ENCODE measurements at regions not wholly inside any gene's neighbourhood (a gene's known extent, or its start where the extent isn't known, plus 50 kb on each side); places are given as distances from the start of the nearest gene placed in this dataset.

DNA sequence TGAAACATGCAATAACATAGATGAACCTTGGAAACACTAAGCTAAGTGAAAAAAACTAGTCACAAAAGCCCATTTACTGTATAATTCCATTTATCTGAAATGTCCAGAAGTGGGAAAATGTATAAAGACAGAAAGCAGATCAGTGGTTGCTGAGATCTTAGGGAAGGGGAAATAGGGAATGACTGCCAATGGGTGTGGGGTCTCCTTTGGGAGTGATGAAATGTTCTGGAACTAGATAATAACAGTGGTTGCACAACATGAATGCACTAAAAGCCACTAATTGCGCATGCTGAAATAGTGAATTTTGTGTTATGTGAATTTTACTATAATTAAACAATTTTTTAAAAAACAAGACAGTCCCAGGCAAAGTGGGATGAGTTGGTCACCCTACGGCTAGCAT is 472.8 kb downstream of the CCDC171 start:
- DNase-seq (ENCODE audit: low spot score), result no peak

DNA sequence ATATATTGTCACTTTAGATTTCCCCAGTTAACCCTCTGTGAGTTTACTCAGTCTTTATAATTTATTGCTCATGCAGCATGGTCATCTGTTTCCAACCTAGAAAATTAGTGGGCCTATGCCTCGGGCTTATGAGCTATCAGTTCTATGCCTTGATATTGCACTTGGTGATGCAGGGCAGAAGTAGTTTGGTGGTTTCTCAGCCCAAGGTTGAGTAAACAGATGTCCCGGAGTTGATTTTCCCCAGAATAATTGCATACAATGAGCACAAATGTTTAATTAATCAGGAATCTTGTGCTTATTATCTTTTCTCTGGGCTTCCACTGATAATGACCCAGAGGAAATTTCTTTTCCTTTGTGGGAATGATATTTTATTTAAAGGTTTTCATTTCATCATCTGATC is 474.0 kb downstream of the CCDC171 start:
- no peak for DNase-seq (ENCODE audit: low spot score)

DNA sequence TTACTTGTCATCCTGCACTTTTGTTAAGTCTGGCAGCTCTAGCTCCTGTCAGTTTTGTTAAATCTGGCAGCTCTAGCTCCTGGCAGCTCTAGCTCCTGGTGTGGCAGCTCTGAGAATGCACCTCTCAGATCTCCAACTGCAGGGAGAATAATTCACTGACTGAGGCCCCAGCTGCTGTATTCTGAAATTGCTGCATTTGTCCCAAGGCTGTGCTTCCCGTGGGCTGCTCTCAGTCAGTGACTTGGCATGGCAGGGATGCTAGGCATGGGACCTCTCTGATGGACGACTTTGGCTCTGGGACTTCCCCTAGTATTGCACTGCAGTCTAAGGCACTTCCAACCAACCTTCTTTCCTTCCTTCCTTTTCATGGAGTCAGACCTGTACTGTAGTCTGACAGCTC is 475.7 kb downstream of the CCDC171 start:
- DNase-seq (ENCODE audit: low spot score), result peak; percentile 65

DNA sequence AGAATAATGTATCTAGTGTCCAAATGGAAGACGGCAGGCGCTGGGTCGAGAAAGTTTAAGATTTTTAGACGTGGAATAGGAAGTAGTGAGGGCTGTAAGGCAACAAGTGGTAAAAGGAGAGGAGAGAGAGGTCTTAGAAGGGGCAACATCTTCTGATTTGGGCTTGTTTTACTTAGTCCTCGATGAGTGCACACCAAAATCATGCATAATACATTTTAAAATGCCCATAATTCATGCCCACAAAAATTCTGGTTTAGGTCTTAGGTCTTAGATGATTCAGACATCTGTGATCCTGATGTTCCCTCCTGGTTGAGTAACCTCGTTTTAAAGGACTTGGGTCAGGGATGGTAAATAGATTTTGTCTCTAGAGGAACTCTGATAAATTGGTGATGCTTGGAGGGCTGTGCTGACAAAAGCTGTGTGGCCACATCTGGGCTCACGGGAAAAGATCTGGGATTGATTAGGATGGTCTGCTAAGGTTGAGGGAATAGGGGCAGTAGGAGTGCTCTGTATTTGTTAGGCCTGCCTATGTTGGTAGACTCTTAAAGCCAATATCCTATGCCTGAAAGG is 476.3 kb downstream of the CCDC171 start:
- peak; percentile 63 for DNase-seq (ENCODE audit: low spot score)

DNA sequence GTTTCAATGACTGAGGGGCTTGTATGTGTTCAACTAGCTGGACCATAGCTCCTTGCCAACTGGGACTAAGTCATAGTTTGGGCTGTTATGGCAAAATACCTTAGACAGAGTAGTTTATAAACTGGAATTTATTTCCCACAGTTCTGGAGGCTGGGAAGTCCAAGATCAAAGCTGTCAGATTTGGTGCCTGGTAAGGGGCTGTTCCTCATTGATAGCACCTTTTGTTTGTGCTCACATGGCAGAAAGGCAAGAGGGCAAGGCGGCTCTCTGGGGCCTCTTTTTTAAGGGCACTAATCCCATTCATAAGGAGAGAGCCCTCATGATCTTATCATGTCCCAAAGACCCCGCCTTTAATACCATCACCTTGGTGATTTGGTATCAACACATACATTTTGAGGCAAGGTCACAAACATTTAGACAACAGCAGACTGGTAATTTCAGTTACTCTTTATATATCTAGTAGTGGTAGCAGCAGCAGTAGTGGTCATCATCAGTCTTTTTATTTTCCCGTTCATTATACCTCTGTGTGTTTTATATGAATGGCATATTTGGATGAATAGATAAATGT is 477.0 kb downstream of the CCDC171 start:
- DNase-seq (ENCODE audit: low spot score), result peak; percentile 50

DNA sequence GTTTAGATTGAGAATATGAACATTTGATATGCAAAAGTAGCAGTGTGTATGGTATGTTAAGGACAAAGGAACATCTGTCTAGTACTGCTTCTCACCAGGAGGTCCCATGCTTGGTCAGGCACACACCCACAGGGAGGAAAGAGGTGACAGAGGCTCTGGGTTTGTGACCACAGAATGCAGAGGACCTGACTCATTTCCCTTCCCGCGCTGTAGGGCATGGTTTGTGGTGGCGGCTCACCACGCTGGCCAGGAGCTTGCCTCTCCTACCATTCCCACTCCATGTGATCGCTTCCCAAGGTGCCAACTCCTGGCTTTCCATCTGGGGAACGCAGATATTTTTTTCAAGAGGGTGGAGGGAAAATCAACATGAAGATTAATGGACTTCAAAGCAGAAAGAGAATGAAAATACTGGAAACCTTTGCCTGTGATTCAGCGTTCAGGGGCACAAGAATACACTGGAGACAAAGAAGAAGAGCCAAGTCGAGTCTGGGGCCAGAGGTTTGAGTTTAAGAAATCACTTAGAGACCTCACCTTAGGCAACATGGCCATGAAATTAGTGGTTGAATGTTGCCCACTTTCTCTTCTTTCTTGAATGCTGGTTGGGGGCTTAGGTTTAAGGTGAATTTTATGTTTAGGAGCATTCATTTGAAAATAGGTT is 477.8 kb downstream of the CCDC171 start:
- peak; percentile 99 for DNase-seq (ENCODE audit: low spot score)

DNA sequence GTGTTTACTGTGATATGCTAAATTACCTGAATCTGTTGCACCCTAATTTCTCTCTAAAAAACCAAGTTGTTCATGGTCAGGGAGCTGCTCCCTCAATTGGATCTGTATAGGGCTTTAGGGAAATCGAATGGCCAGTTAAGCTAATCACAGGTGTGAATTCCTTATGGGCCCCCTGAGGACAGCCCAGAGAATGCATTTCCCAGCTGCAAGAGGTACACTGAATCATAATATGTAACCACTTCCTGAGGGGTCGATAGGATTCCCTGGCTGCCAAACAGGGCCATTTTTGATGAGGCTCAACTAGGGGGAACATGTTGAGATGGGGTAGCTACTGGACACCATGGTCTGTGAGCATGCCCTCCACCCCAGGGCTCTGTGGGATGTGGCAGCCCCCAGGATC is 478.6 kb downstream of the CCDC171 start:
- peak; percentile 80 for DNase-seq (ENCODE audit: low spot score)

DNA sequence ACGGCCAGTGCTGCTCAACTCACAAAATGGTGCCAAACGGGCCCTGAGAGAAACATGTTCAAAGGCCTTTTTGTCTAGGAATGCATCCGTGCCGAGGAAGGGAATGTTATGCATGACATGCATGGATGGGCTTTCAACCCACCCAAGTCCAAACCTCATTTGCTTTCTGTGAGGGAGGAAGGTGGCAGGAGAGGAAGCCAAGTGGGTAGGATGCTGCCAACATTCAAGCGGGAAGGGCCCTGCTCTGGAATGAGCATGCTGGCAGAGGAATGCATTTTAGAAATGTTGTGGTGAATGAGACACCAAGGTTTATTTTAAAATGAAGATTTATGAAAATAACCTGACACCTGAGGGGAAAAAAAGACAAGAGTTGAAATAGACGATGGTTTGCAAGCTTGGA is 479.1 kb downstream of the CCDC171 start:
- no peak for DNase-seq (ENCODE audit: low spot score)

DNA sequence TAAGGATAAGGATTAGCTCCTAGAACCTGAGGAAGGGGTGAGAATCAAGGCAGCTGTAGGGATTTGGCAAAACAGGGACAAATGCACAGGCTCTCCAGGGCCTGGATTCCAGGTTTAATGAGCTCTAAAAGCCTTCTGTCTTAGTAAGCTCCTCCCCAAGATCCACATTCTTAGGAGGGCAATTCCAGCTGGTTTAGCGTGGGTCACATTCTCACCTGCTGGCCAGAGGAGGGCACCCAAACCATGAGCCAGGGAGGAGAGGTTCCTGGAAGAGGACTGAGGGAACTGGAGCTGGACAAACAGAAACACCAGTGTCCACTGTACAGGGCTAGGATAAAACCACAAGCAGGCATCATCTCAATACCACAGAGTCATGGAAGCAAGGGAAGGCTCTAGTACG is 480.0 kb downstream of the CCDC171 start:
- peak; percentile 79 for DNase-seq (ENCODE audit: low spot score)

DNA sequence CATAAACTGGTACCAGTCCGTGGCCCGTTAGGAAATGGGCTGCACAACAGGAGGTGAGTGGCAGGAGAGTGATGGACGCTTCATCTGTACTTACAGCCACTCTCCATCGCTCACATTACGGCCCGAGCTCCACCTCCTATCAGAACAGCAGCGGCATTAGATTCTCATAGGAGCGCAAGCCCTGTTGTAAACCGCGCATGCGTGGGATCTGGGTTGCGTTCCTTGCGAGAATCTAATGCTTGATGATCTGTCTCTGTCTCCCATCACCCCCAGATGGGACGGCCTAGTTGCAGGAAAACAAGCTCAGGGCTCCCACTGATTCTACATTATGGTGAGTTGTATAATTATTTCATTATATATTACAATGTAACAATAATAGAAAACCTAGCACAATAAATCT is 480.4 kb downstream of the CCDC171 start:
- no peak for DNase-seq (ENCODE audit: low spot score)

DNA sequence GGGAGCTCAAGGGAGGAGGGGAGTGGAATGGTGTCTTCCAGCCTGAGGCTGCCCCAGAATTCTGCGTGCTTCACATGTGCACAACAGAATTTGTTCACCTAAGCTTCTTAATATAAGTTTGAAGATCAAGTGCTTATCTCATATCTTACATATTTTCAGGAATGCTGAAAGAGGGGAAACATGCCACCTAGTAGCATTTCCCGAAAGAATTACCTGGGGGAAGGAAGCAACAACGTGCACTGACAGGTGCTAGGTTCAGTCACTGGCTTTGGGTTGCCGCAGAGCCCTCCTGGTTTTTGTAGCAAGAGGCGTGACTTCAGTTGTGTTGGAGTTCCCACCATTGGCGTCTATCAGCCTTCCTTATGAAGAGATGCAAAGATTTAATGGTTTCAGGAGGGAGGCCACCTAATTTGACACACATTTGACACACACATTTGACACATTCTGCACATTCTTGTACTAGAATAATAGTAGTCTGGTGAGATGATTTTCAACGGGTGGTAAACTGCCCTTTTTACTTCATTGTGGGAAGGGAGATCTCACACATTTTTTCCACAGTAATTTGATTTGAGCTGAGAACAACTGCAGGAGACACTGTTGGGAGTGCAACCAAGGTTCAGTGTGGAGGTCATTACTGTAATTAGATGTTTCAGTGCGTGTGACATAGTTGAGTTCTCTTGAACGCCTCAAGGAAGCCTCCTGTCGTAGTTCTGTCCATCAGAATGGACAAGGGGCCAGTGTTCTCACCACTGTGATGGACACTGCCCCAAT is 481.3 kb downstream of the CCDC171 start:
- no peak for DNase-seq (ENCODE audit: low spot score)

DNA sequence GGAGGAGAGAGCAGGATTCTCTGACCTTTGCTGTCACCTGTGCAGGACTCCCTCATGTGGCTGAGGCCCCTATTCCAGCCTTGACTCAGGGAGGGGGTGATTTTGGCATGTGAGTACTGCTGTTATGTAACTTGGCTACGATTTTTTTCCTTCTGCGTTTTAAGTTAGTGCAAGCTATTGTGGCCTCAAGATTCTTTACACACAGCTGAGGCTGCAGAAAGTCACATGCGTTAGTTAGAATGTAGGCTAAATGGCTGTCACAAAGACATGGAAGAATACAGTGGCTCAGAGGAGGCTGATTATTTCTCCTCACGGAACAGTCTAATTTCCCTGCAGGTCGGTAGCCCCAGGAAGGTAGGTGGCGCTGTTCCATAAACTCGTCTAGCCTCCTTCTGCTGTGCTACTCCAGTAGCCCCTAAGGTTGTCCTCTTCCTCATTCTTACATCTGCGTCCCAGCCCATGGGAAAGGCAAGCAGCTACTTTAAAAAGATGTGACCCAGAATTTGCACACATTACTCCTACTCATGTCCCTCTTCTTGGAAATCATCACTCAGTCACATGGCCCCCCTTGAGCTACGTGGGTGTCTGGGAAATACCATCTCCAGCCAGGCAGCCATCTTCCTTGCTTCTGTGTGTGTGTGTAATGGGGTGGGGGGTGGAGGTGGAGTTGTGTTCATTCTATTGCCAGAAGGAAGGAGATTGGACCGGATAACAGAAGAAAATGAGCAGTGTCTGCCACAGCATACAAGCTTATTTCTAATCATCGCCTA is 486.6 kb downstream of the CCDC171 start:
- peak; percentile 43 for DNase-seq (ENCODE audit: low spot score)

DNA sequence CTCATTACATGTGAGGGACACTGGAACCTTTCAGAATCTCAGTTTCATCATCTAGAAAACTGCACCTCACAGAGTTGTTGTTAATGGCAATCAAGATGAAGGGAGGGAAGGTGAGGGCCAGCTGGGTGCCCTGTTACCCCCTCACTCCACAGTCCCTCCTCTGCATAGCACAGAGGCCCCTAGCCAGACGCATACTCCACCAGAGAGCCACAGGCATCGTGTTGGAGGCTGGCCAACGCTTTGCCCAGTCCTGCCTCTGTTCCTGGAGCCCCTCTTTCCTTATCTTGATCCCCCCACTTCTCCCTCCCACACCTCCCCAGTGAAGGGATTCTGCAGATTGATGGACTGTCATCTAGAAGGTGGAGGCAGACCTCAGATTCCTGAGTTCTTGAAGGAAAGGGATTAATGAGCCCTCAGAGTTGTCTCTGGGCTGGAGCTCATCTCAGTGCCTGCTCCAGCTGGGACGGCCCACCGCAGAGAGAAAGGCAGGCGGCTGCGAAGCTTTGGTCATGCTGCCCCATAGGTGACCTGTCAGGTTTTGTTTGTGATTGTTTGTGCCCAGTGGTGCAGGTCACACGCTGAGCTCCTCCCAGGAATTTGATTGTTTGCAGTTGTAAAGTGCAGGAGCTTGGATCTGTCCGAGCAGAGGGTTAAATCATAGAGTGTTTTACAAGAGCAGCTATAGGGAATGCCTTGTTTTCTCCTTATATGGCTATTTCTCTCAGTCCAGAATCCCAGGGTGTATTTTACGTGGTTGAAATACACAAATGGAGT is 487.3 kb downstream of the CCDC171 start:
- no peak for DNase-seq (ENCODE audit: low spot score)

DNA sequence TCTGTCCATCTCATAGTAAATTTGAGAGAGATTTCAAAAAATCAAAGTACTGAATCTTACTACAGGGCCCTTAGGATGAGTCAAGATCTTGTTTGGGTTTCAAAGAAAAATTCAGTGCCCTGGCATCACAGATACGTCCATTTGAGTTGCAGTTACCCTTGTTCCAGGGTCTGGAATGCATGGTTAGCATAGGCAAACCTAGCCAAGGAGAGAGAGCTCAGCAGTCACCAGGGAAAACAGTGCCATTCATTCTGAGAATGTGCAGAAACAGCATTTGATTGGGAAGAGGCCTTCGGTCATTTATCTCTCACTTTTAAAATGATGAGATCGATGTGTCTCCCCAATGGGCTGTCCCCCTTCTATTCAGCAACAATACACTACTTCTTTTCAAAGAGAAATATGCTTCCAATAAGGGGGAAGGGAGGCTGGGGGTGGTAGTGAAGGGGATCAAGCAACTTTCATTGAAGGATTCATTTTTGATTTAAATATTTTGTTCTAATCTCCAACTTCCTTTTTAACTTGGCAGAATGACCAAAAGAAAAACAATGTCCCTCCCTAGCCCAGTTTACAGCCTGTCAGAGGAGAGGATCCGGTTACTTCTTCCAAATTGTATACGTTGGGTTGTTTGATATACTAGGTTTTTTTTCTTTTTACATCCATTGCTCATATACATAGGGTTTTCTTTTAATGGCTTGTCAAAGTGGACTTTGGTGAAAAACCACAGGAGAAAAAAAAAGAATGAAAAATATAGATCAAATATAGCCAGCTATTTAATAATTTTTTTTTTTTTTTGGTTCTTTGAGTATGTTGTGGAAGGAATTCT is 491.1 kb downstream of the CCDC171 start:
- DNase-seq (ENCODE audit: low spot score), result no peak

DNA sequence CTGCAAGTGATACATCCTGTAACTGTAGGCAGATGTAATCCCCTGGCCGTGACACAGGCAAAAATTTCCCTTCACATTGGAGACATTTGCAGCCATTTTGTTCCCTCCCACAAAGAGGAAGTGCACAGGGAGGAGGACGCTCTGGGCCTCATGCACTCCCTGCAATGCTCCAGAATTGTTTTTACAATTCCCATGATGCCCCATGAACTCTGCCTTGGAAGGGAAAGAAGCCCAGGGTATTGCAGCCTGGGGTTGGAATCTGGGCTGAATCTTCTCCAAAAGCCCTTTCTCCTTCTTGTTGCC is 491.7 kb downstream of the CCDC171 start:
- no peak for DNase-seq (ENCODE audit: low spot score)

DNA sequence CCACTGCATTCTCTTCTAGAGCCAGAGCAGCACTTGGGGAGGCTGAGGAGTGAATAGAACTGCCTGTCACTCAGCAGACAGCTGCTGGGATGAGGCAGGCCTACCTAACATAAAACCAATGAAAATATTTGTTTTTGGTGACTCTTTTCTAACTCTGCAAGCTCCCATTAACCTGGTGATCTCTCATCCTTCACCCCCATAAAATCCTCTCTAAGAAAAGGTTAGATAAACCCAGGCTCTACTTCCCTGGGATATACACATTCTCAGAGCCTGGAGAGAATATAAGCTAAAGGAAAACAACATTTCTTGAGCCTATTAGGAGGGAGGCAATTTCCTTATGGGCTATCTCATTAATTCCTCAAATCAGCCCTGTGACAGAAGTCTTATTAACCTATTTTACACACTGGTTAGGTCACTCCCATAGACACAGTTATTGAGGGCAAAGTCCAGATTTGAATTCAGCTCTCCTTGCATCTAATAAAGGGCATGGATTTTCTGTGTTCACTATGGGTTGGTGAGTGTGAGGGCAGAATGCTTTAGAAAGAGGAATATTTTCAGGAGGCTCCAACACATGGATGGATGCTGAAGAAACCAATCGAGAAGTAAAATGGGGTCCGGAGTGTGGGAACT is 492.9 kb downstream of the CCDC171 start:
- DNase-seq (ENCODE audit: low spot score), result no peak

DNA sequence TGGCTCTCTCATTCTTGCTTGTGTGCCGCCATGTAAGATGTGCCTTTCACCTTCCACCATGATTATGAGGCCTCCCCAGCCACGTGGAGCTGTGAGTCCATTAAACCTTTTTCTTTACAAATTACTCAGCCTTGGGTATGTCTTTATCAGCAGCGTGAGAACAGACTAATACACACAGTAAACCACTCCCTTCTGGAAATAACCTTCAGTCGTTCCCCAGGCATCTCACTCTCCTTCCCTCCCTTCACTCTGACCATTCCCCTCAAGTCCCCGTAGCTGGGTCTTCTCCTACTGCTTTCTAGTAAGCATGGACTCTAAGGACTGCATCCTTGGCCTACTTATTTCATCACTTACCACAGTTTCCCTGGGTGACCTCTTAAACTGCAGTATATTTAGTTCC is 493.9 kb downstream of the CCDC171 start:
- DNase-seq (ENCODE audit: low spot score), result no peak

DNA sequence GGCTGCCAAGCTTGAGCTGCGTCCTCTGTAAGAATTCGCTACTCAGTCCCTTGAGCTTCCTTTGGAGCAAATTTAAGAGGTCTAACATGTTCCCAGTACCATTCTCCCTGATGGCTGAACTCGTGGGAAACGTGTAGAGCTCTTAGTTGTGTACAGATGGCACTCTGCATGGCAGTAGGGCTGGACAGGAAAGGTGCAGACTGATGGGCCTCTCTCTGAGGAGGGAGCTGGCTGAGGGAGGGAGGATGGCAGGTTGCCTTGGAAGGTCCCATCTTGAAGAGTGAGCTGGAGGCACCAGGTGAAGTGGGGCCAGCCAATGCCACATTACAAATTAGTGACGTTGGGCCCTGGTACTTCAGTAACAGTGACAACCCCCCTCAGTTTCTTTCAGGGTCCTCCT is 495.3 kb downstream of the CCDC171 start:
- no peak for DNase-seq (ENCODE audit: low spot score)

DNA sequence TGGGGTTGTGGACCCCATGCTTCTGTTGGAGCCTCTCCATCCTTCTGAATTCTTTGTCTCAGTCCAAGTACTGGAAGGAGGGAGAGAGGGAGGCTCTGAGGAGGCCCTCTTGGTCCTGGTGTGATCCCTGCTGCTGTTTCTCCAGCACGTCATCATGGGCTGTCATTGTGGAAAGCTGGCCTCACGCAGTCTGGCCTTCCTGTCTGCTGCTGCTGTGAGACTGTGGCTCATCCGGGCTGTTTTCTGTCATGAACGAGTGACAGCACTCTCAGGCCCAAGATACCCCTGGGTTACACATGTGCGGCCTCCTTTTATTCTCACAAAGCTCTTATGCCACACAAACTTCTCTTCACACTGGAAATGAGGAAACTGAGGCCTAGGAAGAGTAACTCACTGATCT is 499.3 kb downstream of the CCDC171 start:
- no peak for DNase-seq (ENCODE audit: low spot score)

DNA sequence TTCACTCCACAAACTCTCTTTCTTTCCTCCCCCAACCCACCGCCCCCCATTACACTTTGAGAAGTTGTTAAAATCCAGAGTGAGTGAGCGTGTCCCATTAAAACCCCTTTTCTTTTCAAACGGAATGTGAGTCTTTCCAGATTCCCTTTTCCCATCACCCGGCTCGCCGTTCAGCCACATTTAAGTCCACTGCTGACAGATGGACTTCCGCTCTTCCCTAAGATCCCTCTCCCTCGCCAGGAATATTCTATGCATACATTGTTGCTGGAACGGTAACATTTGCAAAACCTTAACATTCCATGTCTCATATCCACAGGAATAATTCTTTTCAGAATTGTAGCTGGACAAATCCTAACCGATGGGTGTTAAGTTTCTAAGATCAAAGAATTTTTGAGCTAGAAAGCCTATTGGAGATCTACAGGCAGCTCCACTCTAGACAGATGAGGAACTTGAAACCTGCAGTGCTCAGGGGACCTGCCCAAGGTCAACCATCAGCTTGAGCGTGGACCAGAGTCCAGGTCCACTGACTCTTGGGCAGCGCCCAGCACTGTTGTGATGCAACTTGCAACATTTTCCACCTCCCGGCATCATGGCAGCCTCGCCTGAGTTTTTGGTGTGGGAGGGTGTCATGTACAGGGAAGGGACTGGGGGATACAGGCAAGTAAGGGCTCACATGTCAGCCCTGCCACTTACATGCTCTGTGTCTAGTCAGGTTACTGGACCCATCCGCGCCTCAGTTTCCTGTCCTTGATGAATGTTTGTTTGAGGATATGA is 500.1 kb downstream of the CCDC171 start:
- DNase-seq (ENCODE audit: low spot score), result no peak
